ENCODE measurements at regions not wholly inside any gene's neighbourhood (a gene's known extent, or its start where the extent isn't known, plus 50 kb on each side); places are given as distances from the start of the nearest gene placed in this dataset.
A peak's percentile ranks its signal among the peaks of the same experiment; 100 is the strongest.

- TF ChIP-seq, protein P1, sequence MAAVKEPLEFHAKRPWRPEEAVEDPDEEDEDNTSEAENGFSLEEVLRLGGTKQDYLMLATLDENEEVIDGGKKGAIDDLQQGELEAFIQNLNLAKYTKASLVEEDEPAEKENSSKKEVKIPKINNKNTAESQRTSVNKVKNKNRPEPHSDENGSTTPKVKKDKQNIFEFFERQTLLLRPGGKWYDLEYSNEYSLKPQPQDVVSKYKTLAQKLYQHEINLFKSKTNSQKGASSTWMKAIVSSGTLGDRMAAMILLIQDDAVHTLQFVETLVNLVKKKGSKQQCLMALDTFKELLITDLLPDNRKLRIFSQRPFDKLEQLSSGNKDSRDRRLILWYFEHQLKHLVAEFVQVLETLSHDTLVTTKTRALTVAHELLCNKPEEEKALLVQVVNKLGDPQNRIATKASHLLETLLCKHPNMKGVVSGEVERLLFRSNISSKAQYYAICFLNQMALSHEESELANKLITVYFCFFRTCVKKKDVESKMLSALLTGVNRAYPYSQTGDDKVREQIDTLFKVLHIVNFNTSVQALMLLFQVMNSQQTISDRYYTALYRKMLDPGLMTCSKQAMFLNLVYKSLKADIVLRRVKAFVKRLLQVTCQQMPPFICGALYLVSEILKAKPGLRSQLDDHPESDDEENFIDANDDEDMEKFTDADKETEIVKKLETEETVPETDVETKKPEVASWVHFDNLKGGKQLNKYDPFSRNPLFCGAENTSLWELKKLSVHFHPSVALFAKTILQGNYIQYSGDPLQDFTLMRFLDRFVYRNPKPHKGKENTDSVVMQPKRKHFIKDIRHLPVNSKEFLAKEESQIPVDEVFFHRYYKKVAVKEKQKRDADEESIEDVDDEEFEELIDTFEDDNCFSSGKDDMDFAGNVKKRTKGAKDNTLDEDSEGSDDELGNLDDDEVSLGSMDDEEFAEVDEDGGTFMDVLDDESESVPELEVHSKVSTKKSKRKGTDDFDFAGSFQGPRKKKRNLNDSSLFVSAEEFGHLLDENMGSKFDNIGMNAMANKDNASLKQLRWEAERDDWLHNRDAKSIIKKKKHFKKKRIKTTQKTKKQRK (IDR thresholded peaks at IDR 0.05; ENCODE audit: borderline replicate concordance, low read depth, low read length), result no peak
- TF ChIP-seq HMG20B (CRISPR knock-in tag; IDR thresholded peaks at IDR 0.05), result no peak
- no peak for TF ChIP-seq ZKSCAN8 (CRISPR knock-in tag; IDR thresholded peaks at IDR 0.05)
- peak; percentile 36; the same call in 1 of the 2 replicates for TF ChIP-seq CBFA2T2 (conservative IDR thresholded peaks at IDR 0.05)
- no peak for TF ChIP-seq BDP1 (IDR thresholded peaks at IDR 0.05; ENCODE audit: insufficient read depth, insufficient read length)
- TF ChIP-seq PREB (CRISPR knock-in tag; IDR thresholded peaks at IDR 0.05), result no peak
- TF ChIP-seq, protein P2, sequence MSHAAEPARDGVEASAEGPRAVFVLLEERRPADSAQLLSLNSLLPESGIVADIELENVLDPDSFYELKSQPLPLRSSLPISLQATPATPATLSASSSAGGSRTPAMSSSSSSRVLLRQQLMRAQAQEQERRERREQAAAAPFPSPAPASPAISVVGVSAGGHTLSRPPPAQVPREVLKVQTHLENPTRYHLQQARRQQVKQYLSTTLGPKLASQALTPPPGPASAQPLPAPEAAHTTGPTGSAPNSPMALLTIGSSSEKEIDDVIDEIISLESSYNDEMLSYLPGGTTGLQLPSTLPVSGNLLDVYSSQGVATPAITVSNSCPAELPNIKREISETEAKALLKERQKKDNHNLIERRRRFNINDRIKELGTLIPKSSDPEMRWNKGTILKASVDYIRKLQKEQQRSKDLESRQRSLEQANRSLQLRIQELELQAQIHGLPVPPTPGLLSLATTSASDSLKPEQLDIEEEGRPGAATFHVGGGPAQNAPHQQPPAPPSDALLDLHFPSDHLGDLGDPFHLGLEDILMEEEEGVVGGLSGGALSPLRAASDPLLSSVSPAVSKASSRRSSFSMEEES (CRISPR knock-in tag; IDR thresholded peaks at IDR 0.05), result no peak
- no peak for TF ChIP-seq ZMIZ1 (IDR thresholded peaks at IDR 0.05; ENCODE audit: low read depth in 2 of 2, low read length in 2 of 2)
- no peak for TF ChIP-seq RBM14 (IDR thresholded peaks at IDR 0.05; ENCODE audit: borderline replicate concordance, insufficient read depth, low read depth, low read length)
- peak; percentile 77 for TF ChIP-seq CBFA2T3 (IDR thresholded peaks at IDR 0.05)
These were observed 90.8 kb downstream of the FAM50B start (continued) for GRCh38 chr6:3939964-3940363.
